CD14-positive monocyte (primary cell): ENCODE measurements at regions not wholly inside any gene's neighbourhood (a gene's known extent, or its start where the extent isn't known, plus 50 kb on each side); places are given as distances from the start of the nearest gene placed in this dataset.

ENCODE experiments used
- DNase-seq, 3 donors: peaks; one replicate each; pipeline ENCODE4 v3.0.0-alpha.2; 2011 to 2022
- H2AFZ ChIP-seq: 2 replicates; pipeline ENCODE4 v1.6.0; 2012; ENCODE audit warnings: mild to moderate bottlenecking, low read depth, low read length, inconsistent platforms; ENCODE audit not compliant: insufficient read depth, poor library complexity, severe bottlenecking
- H3K27ac ChIP-seq, 2 donors: 1 replicate in 1 of 2; 2 replicates in 1 of 2; pipeline ENCODE4 v1.5.1; 2012 to 2013; ENCODE audit warnings: low read length in 2 of 2, control low read depth in 1 of 2, inconsistent platforms in 1 of 2, low read depth in 1 of 2, mild to moderate bottlenecking in 1 of 2
- H3K27me3 ChIP-seq, 2 donors: one replicate each; pipeline versions ENCODE4 v1.6.0 to v1.6.1; 2011 to 2013; ENCODE audit warnings: low read length in 2 of 2; ENCODE audit not compliant: control insufficient read depth in 2 of 2, insufficient read depth in 2 of 2
- H3K36me3 ChIP-seq, 2 donors: replicated peaks in 1 of 2; 1 replicate in 1 of 2; 2 replicates in 1 of 2; pipeline versions ENCODE4 v1.5.1 to v1.6.1; 2012 to 2013; ENCODE audit warnings: low read length in 2 of 2, control low read depth in 1 of 2, inconsistent platforms in 1 of 2, mild to moderate bottlenecking in 1 of 2; ENCODE audit not compliant: insufficient read depth in 2 of 2, control insufficient read depth in 1 of 2
- H3K4me1 ChIP-seq, 2 donors: 1 replicate in 1 of 2; 2 replicates in 1 of 2; pipeline versions ENCODE4 v1.5.1 to v1.6.1; 2012 to 2013; ENCODE audit warnings: low read length in 2 of 2, control low read depth in 1 of 2, inconsistent platforms in 1 of 2, mild to moderate bottlenecking in 1 of 2, moderate library complexity in 1 of 2; ENCODE audit not compliant: insufficient read depth in 2 of 2, control insufficient read depth in 1 of 2
- H3K4me2 ChIP-seq: replicated peaks from 2 replicates; pipeline ENCODE3; 2012; ENCODE audit warnings: low read length, moderate library complexity, mild to moderate bottlenecking; ENCODE audit not compliant: poor library complexity, severe bottlenecking; ENCODE audit errors: extremely low read depth
- H3K4me3 ChIP-seq, 3 experiments: fragments of 200-600 bp in 1 of 3; sonication (generic) in 1 of 3; replicated peaks in 1 of 3; 1 replicate in 2 of 3; 2 replicates in 1 of 3; pipeline ENCODE4 v1.5.1; 2011 to 2013; ENCODE audit warnings: low read length in 3 of 3, mild to moderate bottlenecking in 3 of 3, control low read depth in 2 of 3, low read depth in 2 of 3, inconsistent platforms in 1 of 3, moderate library complexity in 1 of 3
- H3K79me2 ChIP-seq: 2 replicates; pipeline ENCODE4 v1.6.0; 2012; ENCODE audit warnings: mild to moderate bottlenecking, control low read depth, inconsistent platforms, low read length, moderate library complexity; ENCODE audit not compliant: insufficient read depth
- H3K9ac ChIP-seq: 2 replicates; pipeline ENCODE4 v1.6.0; 2017; ENCODE audit warnings: low read length, mild to moderate bottlenecking; ENCODE audit not compliant: insufficient read depth, poor library complexity, severe bottlenecking
- H3K9me3 ChIP-seq, 2 donors: replicated peaks in 1 of 2; 1 replicate in 1 of 2; 2 replicates in 1 of 2; pipeline versions ENCODE4 v1.5.1 to v1.6.1; 2012 to 2013; ENCODE audit warnings: low read length in 2 of 2, control low read depth in 1 of 2; ENCODE audit not compliant: control insufficient read depth in 1 of 2, insufficient read depth in 1 of 2
- H4K20me1 ChIP-seq: 2 replicates; pipeline ENCODE4 v1.6.0; 2012; ENCODE audit warnings: mild to moderate bottlenecking, low read length, control low read depth, moderate library complexity; ENCODE audit not compliant: insufficient read depth
- H3K27ac Mint-ChIP-seq, 7 donors: one replicate each; pipeline ENCODE4 v1.8.0; 2020; ENCODE audit warnings: mild to moderate bottlenecking in 7 of 7, mixed read lengths in 7 of 7, moderate library complexity in 6 of 7, inconsistent platforms in 2 of 7
- H3K27me3 Mint-ChIP-seq, 3 donors: one replicate each; pipeline ENCODE4 v1.8.0; 2021 to 2022; ENCODE audit warnings: low read depth in 3 of 3, mild to moderate bottlenecking in 3 of 3, mixed read lengths in 3 of 3, moderate library complexity in 3 of 3, inconsistent platforms in 1 of 3
- H3K36me3 Mint-ChIP-seq, 2 donors: one replicate each; pipeline ENCODE4 v1.8.0; 2020; ENCODE audit warnings: mixed read lengths in 2 of 2, inconsistent platforms in 1 of 2, mild to moderate bottlenecking in 1 of 2
- H3K4me1 Mint-ChIP-seq: one replicate; pipeline ENCODE4 v1.8.0; 2020; ENCODE audit warnings: mild to moderate bottlenecking, mixed read lengths
- H3K4me3 Mint-ChIP-seq, 2 donors: one replicate each; pipeline ENCODE4 v1.8.0; 2020; ENCODE audit warnings: mild to moderate bottlenecking in 2 of 2, mixed read lengths in 2 of 2, moderate library complexity in 1 of 2
- H3K9me3 Mint-ChIP-seq, 7 donors: one replicate each; pipeline ENCODE4 v1.8.0; 2020 to 2022; ENCODE audit warnings: mixed read lengths in 7 of 7, mild to moderate bottlenecking in 6 of 7, moderate library complexity in 6 of 7, inconsistent platforms in 2 of 7
- CTCF ChIP-seq: fragments of 200-600 bp; IDR thresholded peaks from one replicate; pipeline ENCODE4 v1.8.0; 2022; ENCODE audit warnings: antibody characterized with exemption, mild to moderate bottlenecking
- WGBS: methylation state at CpG from one replicate; pipeline ENCODE4 v1.1.5; 2013; ENCODE audit warnings: missing lambda C conversion rate; ENCODE audit not compliant: insufficient coverage; 5-methylcytosine and 5-hydroxymethylcytosine counted together
- intact Hi-C, 2 donors: fragments of 100-400 bp; cut with micrococcal nuclease; formaldehyde crosslinking; loops; one replicate each; pipeline versions ENCODE4 v1.15.0 to v1.15.1; 2023

GRCh38 chr6:12569646-12570045 lies 146.9 kb upstream of the PHACTR1 start:
- no peaks in the 10 kb centered on the region for H3K4me1 Mint-ChIP-seq

GRCh38 chr6:12570461-12571030 lies 146.0 kb upstream of the PHACTR1 start:
- H3K27me3 ChIP-seq = no peaks in the 10 kb centered on the region
- Mint-ChIP-seq H3K27ac (no peak overlapping the region), H3K4me3 (no peak overlapping the region), H3K9me3 (no peaks in the 10 kb centered on the region), H3K27me3 (no peaks in the 10 kb centered on the region), H3K4me1 (no peaks in the 10 kb centered on the region), H3K36me3 (no peaks in the 10 kb centered on the region)
- DNase-seq = no peak
- no peaks in the 10 kb centered on the region for H3K79me2 ChIP-seq
- H4K20me1 ChIP-seq = no peaks in the 10 kb centered on the region
- H3K36me3 ChIP-seq = no peaks in the 10 kb centered on the region
- no peak overlapping the region for H3K4me2 ChIP-seq
- 83% methylated on average over 1 of the region's 2 CpGs for WGBS
- no peaks in the 10 kb centered on the region for H3K4me1 ChIP-seq
- no peak overlapping the region for H3K9ac ChIP-seq
- no peak for TF ChIP-seq CTCF
- no peak overlapping the region for H3K4me3 ChIP-seq
- H2AFZ ChIP-seq = no peak overlapping the region
- intact Hi-C loops = no loop called here
- no peak overlapping the region for H3K27ac ChIP-seq
- no peaks in the 10 kb centered on the region for H3K9me3 ChIP-seq

More at GRCh38 chr6:12569646-12570045, 146.9 kb upstream of the PHACTR1 start:
- no peaks in the 10 kb centered on the region for H3K9me3 ChIP-seq
- no peaks in the 10 kb centered on the region for H3K79me2 ChIP-seq
- H3K27me3 Mint-ChIP-seq = no peaks in the 10 kb centered on the region
- H3K27me3 ChIP-seq = no peaks in the 10 kb centered on the region
- peaks cover 0 to 3% (median 0%) of the 10 kb centered on the region in 7 donors for H3K9me3 Mint-ChIP-seq
- no peaks in the 10 kb centered on the region for H3K4me1 ChIP-seq
- H3K4me2 ChIP-seq = no peak overlapping the region
- H3K36me3 ChIP-seq = no peaks in the 10 kb centered on the region
- no CpG with 5 or more reads among the region's 1 CpG for WGBS
- no peaks in the 10 kb centered on the region for H3K36me3 Mint-ChIP-seq
- H2AFZ ChIP-seq = no peak overlapping the region
- H3K4me3 ChIP-seq = no peak overlapping the region
- H3K4me3 Mint-ChIP-seq = no peak overlapping the region
- no peak overlapping the region for H3K9ac ChIP-seq
- H3K27ac ChIP-seq = no peak overlapping the region
- intact Hi-C loops = no loop called here
- no peak for DNase-seq
- no peak overlapping the region for H3K27ac Mint-ChIP-seq
- no peaks in the 10 kb centered on the region for H4K20me1 ChIP-seq
- no peak for TF ChIP-seq CTCF
